GM21360 (cell line): ENCODE measurements at regions not wholly inside any gene's neighbourhood (a gene's known extent, or its start where the extent isn't known, plus 50 kb on each side); places are given as distances from the start of the nearest gene placed in this dataset.
"Not testable (repeated sequence)": the region's sequence is repeated elsewhere in the genome, so short reads cannot be mapped to it uniquely, and the experiment has no call there.

Experiments used
- ATAC-seq: cut with Tn5 transposase; IDR thresholded peaks from one replicate; pipeline ENCODE4 v1.9.1; 2021; ENCODE audit warnings: mild to moderate bottlenecking, moderate library complexity; ENCODE audit not compliant: unreplicated experiment

GRCh38 chr12:75944097-75944904 is 87.3 kb downstream of the PHLDA1 start:
- ATAC-seq = peak; percentile 97

GRCh38 chr12:75943730-75944096 is 87.9 kb downstream of the PHLDA1 start:
- ATAC-seq = no peak

- not testable (repeated sequence) for ATAC-seq
These were observed 89.9 kb downstream of the PHLDA1 start for GRCh38 chr12:75941661-75942060.

- no peak for ATAC-seq
These were observed 92.4 kb downstream of the PHLDA1 start for GRCh38 chr12:75939016-75939642.

GRCh38 chr12:75938189-75938588 is 93.4 kb downstream of the PHLDA1 start:
- no peak for ATAC-seq

- ATAC-seq = no peak
These were observed 94.1 kb downstream of the PHLDA1 start for GRCh38 chr12:75937486-75937885.

GRCh38 chr12:75936515-75937440 is 94.8 kb downstream of the PHLDA1 start:
- no peak for ATAC-seq

- no peak for ATAC-seq
These were observed 95.9 kb downstream of the PHLDA1 start for GRCh38 chr12:75935539-75936242.

GRCh38 chr12:75933101-75933500 is 98.5 kb downstream of the PHLDA1 start:
- no peak for ATAC-seq

GRCh38 chr12:75932241-75932640 is 99.3 kb downstream of the PHLDA1 start:
- no peak for ATAC-seq

GRCh38 chr12:75923964-75924666 is 107.5 kb downstream of the PHLDA1 start:
- ATAC-seq = no peak

- ATAC-seq = no peak
These were observed 108.5 kb downstream of the PHLDA1 start for GRCh38 chr12:75922944-75923642.

GRCh38 chr12:75921622-75922289 is 109.8 kb downstream of the PHLDA1 start:
- no peak for ATAC-seq

- ATAC-seq = no peak
These were observed 113.9 kb downstream of the PHLDA1 start for GRCh38 chr12:75917715-75918114.

GRCh38 chr12:75917083-75917482 is 114.5 kb downstream of the PHLDA1 start:
- peak; percentile 73 for ATAC-seq

GRCh38 chr12:75913502-75914351 is 117.8 kb downstream of the PHLDA1 start:
- ATAC-seq = no peak

- no peak for ATAC-seq
These were observed 121.6 kb downstream of the PHLDA1 start for GRCh38 chr12:75909714-75910656.
